ENCODE measurements at regions not wholly inside any gene's neighbourhood (a gene's known extent, or its start where the extent isn't known, plus 50 kb on each side); places are given as distances from the start of the nearest gene placed in this dataset.

DNA sequence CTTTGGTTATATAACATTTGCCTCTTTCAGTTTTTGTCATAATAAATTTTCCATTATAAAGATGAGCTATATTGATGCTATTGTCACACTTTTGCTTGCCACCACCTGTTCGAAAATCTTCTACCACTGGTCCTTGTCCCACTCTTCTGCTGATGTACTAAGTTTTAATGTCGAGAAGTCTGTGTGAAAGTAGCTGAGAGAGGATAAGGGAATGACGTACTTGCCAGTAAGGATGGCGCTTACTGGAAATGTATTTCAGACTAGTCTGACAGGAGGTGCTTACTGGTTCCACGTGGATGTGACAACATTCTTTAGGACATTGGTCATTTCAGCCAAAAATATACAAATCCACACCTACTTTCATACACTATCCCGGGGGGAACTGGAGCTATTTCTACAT, 132.7 kb upstream of the NR3C2 start:
- H3K4me1 Mint-ChIP-seq, result peaks cover 5% of the 10 kb centered on the region
- H3K27ac Mint-ChIP-seq, result peak overlapping the region; percentile 34
- H3K36me3 Mint-ChIP-seq, result no peaks in the 10 kb centered on the region
- H3K9me3 Mint-ChIP-seq, result peaks cover 11% of the 10 kb centered on the region
- no peak overlapping the region for H3K4me3 Mint-ChIP-seq
- no peak for DNase-seq (ENCODE audit: low spot score in 2 of 2, unreplicated experiment in 2 of 2)
- no peaks in the 10 kb centered on the region for H3K27me3 Mint-ChIP-seq (ENCODE audit: low read depth)
- TF ChIP-seq, protein P1, sequence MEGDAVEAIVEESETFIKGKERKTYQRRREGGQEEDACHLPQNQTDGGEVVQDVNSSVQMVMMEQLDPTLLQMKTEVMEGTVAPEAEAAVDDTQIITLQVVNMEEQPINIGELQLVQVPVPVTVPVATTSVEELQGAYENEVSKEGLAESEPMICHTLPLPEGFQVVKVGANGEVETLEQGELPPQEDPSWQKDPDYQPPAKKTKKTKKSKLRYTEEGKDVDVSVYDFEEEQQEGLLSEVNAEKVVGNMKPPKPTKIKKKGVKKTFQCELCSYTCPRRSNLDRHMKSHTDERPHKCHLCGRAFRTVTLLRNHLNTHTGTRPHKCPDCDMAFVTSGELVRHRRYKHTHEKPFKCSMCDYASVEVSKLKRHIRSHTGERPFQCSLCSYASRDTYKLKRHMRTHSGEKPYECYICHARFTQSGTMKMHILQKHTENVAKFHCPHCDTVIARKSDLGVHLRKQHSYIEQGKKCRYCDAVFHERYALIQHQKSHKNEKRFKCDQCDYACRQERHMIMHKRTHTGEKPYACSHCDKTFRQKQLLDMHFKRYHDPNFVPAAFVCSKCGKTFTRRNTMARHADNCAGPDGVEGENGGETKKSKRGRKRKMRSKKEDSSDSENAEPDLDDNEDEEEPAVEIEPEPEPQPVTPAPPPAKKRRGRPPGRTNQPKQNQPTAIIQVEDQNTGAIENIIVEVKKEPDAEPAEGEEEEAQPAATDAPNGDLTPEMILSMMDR (IDR thresholded peaks at IDR 0.05; ENCODE audit: unreplicated experiment), result no peak

DNA sequence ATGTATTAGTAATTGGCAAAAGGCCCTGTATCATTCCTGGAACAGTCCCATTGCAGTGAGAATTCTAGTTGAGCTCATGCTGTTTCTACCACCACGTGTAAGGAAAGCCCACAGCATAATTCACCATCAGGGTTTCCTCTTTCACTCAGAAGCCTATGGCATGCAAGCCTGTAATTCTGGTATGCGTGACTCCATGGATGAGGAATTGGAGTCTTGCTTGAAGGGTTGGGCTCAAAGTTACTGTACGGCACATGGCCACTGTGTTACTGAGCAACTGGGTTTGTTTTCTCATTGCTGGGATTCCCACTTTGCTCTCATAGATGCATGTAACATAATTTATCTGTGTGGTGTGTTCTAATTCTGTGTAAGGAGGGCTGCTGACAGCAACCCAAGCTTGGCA, 132.3 kb upstream of the NR3C2 start:
- Mint-ChIP-seq H3K27me3 (ENCODE audit: low read depth) (no peaks in the 10 kb centered on the region), H3K36me3 (no peaks in the 10 kb centered on the region), H3K4me1 (peaks cover 5% of the 10 kb centered on the region), H3K9me3 (peaks cover 15% of the 10 kb centered on the region), H3K27ac (peak overlapping the region; percentile 34), H3K4me3 (no peak overlapping the region)
- TF ChIP-seq, protein P1 (IDR thresholded peaks at IDR 0.05; ENCODE audit: unreplicated experiment), result no peak
- no peak for DNase-seq (ENCODE audit: low spot score in 2 of 2, unreplicated experiment in 2 of 2)

DNA sequence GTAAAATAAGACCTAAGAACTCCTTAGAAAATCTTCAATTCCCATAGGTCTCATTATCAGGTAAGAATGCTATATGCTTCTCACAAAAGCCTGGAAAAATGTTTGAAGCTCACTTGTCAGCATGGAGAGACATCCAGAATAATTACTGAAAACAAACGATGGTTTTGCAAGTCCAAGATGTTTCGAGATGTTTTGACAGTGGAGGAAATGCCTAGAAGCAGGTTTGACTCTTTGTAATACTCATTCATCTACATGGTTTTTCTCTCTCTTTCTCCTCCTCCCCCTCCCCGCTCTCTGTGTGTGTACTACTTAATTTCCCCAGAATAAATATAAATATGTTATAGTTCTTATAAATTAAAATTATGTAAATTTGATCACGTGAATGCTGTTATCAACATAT, 131.9 kb upstream of the NR3C2 start:
- Mint-ChIP-seq H3K9me3 (peaks cover 14% of the 10 kb centered on the region), H3K4me3 (no peak overlapping the region), H3K4me1 (peaks cover 5% of the 10 kb centered on the region), H3K27ac (no peak overlapping the region), H3K36me3 (peaks cover 2% of the 10 kb centered on the region), H3K27me3 (ENCODE audit: low read depth) (no peaks in the 10 kb centered on the region)
- TF ChIP-seq, protein P1 (IDR thresholded peaks at IDR 0.05; ENCODE audit: unreplicated experiment), result no peak
- no peak for DNase-seq (ENCODE audit: low spot score in 2 of 2, unreplicated experiment in 2 of 2)

DNA sequence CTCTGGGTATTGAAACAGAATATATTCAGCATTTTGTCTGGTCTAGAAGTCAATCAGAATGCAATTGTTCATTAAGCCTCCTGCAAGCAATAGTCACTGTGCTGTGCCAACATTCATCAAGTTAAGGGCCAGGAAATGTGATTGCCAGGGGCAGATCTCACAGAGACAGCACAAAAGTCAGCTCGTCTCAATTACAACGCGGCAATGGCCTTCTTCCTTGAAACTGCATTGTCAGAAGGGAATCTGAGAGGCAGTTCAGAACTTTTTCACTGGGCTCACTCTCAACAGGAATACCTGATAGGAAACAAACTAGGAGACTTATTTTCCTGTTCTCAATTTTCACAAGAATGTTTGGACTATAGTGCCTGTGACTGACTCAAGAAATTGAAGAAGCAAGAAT, 131.1 kb upstream of the NR3C2 start:
- TF ChIP-seq, protein P1 (IDR thresholded peaks at IDR 0.05; ENCODE audit: unreplicated experiment), result no peak
- Mint-ChIP-seq H3K9me3 (peaks cover 19% of the 10 kb centered on the region), H3K36me3 (peaks cover 3% of the 10 kb centered on the region), H3K27ac (peak overlapping the region; percentile 20), H3K27me3 (ENCODE audit: low read depth) (no peaks in the 10 kb centered on the region), H3K4me3 (no peak overlapping the region), H3K4me1 (peaks cover 5% of the 10 kb centered on the region)
- DNase-seq (ENCODE audit: low spot score in 2 of 2, unreplicated experiment in 2 of 2), result no peak

DNA sequence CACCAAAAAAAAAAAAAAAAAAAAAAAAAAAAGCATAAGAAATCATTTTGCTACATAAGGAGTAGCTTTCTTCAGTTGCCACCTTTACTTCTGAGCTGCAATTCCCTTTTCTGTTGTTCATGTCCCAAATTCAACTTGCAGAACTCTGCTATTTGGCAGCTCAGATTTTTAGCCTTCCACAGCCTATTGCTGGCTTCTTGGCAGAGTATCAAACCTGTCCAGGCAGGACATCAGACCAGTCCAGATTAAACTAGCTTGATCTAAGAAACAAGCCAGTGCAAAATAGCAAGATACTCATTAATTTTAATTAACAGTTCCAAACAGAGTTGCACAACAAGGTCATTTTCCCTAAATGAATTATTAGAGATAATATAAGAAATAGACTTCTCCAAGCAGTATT, 123.6 kb upstream of the NR3C2 start:
- DNase-seq (ENCODE audit: low spot score in 2 of 2, unreplicated experiment in 2 of 2), result no peak
- Mint-ChIP-seq H3K36me3 (peaks cover 3% of the 10 kb centered on the region), H3K27ac (peak overlapping the region; percentile 70), H3K4me1 (peaks cover 14% of the 10 kb centered on the region), H3K9me3 (peaks cover 17% of the 10 kb centered on the region), H3K4me3 (no peak overlapping the region), H3K27me3 (ENCODE audit: low read depth) (peaks cover 3% of the 10 kb centered on the region)
- TF ChIP-seq, protein P1 (IDR thresholded peaks at IDR 0.05; ENCODE audit: unreplicated experiment), result no peak

DNA sequence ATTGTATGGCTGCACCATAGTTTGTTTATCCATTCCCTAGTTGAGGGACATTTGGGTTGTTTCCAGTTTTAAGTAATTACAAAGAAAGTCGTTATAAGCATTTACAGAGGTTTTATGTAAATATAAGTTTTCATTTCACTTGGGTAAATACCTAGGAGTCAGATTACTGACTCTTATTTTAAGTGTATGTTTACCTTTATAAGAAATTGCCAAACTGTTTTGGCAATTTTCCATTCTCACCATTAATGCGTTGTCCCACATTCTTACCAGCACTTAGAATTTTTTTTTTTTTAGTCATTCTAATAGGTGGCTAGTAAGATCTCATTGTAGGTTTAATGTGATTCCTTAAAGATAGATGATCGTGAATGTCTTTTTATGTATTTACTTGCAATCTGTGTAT, 121.5 kb upstream of the NR3C2 start:
- no peak overlapping the region for H3K4me3 Mint-ChIP-seq
- peaks cover 3% of the 10 kb centered on the region for H3K27me3 Mint-ChIP-seq (ENCODE audit: low read depth)
- H3K4me1 Mint-ChIP-seq, result peaks cover 14% of the 10 kb centered on the region
- no peak for DNase-seq (ENCODE audit: low spot score in 2 of 2, unreplicated experiment in 2 of 2)
- TF ChIP-seq, protein P1 (IDR thresholded peaks at IDR 0.05; ENCODE audit: unreplicated experiment), result no peak
- no peaks in the 10 kb centered on the region for H3K36me3 Mint-ChIP-seq
- peaks cover under 1% of the 10 kb centered on the region for H3K9me3 Mint-ChIP-seq
- no peak overlapping the region for H3K27ac Mint-ChIP-seq

Measured in mesothelial cell of epicardium (in vitro differentiated cells).